ENCODE measurements at regions not wholly inside any gene's neighbourhood (a gene's known extent, or its start where the extent isn't known, plus 50 kb on each side); places are given as distances from the start of the nearest gene placed in this dataset.

- H3K4me3 ChIP-seq (ENCODE audit: low read depth, low read length), result no peak overlapping the region
- no peak for TF ChIP-seq CTCF (IDR thresholded peaks at IDR 0.05; ENCODE audit: low read depth, low read length)
Observed at GRCh38 chr3:177827511-177828207, 630.4 kb upstream of the TBL1XR1 start.

- TF ChIP-seq CTCF (IDR thresholded peaks at IDR 0.05; ENCODE audit: low read depth, low read length), result no peak
- H3K4me3 ChIP-seq (ENCODE audit: low read depth, low read length), result no peak overlapping the region
Observed at GRCh38 chr3:177828208-177828565, 630.9 kb upstream of the TBL1XR1 start.

- TF ChIP-seq CTCF (IDR thresholded peaks at IDR 0.05; ENCODE audit: low read depth, low read length), result no peak
- H3K4me3 ChIP-seq (ENCODE audit: low read depth, low read length), result no peak overlapping the region
Observed at GRCh38 chr3:177830411-177830849, 633.1 kb upstream of the TBL1XR1 start.

GRCh38 chr3:177831361-177831760, 634.1 kb upstream of the TBL1XR1 start:
- no peak overlapping the region for H3K4me3 ChIP-seq (ENCODE audit: low read depth, low read length)
- no peak for TF ChIP-seq CTCF (IDR thresholded peaks at IDR 0.05; ENCODE audit: low read depth, low read length)

GRCh38 chr3:177832880-177833279, 635.6 kb upstream of the TBL1XR1 start:
- H3K4me3 ChIP-seq (ENCODE audit: low read depth, low read length), result no peak overlapping the region
- TF ChIP-seq CTCF (IDR thresholded peaks at IDR 0.05; ENCODE audit: low read depth, low read length), result no peak

GRCh38 chr3:177833332-177833731, 636.0 kb upstream of the TBL1XR1 start:
- no peak for TF ChIP-seq CTCF (IDR thresholded peaks at IDR 0.05; ENCODE audit: low read depth, low read length)
- H3K4me3 ChIP-seq (ENCODE audit: low read depth, low read length), result no peak overlapping the region

- no peak for TF ChIP-seq CTCF (IDR thresholded peaks at IDR 0.05; ENCODE audit: low read depth, low read length)
- H3K4me3 ChIP-seq (ENCODE audit: low read depth, low read length), result no peak overlapping the region
Observed at GRCh38 chr3:177835008-177835407, 637.7 kb upstream of the TBL1XR1 start.

All from WI38 (cell line).